ENCODE measurements at regions not wholly inside any gene's neighbourhood (a gene's known extent, or its start where the extent isn't known, plus 50 kb on each side); places are given as distances from the start of the nearest gene placed in this dataset.

GRCh38 chr18:67665266-67665665 lies 148.7 kb upstream of the DSEL start:
- H4K20me1 ChIP-seq (replicated peaks in 1 of 2; ENCODE audit: control insufficient read depth in 1 of 2, insufficient read depth in 2 of 2, low read length in 2 of 2): no peaks in the 10 kb centered on the region
- H3K79me1 ChIP-seq (ENCODE audit: low read depth, low read length): no peaks in the 10 kb centered on the region
- H3K23me2 ChIP-seq (ENCODE audit: low read depth, low read length): no peaks in the 10 kb centered on the region
- H3K4ac ChIP-seq (replicated peaks; ENCODE audit: insufficient read length, low read depth, low read length): no peak overlapping the region
- 87% methylated on average over 4 of the region's 4 CpGs; no CpG with 5 or more reads in 1 of the 2 experiments for WGBS, 2 experiments (ENCODE audit: extremely low coverage in 1 of 2, insufficient coverage in 1 of 2, insufficient read length in 1 of 2, insufficient replicate concordance in 2 of 2, low coverage in 1 of 2, low lambda C conversion rate in 2 of 2, missing lambda C conversion rate in 1 of 2)
- H3K18ac ChIP-seq (ENCODE audit: extremely low read depth, low read length): no peak overlapping the region
- no peak overlapping the region for H2AK5ac ChIP-seq (ENCODE audit: low read depth, low read length)
- H4K91ac ChIP-seq (replicated peaks; ENCODE audit: insufficient read length, low read length): no peak overlapping the region
- no peak overlapping the region for H4K8ac ChIP-seq (ENCODE audit: extremely low read depth, insufficient read depth, low read length)
- no peak overlapping the region for H2BK20ac ChIP-seq (ENCODE audit: low read length)
- no peaks in the 10 kb centered on the region for H3K27me3 ChIP-seq (replicated peaks in 1 of 4; ENCODE audit: control insufficient read depth in 3 of 4, extremely low read depth in 1 of 4, insufficient read depth in 3 of 4, low read length in 3 of 4)
- H3K14ac ChIP-seq (ENCODE audit: insufficient read length): no peak overlapping the region
- no peak for TF ChIP-seq E2F6 (IDR thresholded peaks at IDR 0.05)
- no peak for TF ChIP-seq SP2 (IDR thresholded peaks at IDR 0.05; ENCODE audit: low read length)
- no peak for TF ChIP-seq CEBPB (IDR thresholded peaks at IDR 0.05; ENCODE audit: low read depth, low read length)
- no peak for TF ChIP-seq KDM1A (IDR thresholded peaks at IDR 0.05; ENCODE audit: borderline replicate concordance, low read length)
- no peak for TF ChIP-seq POU5F1 (IDR thresholded peaks at IDR 0.05; ENCODE audit: low read depth, low read length)
- no peak for TF ChIP-seq CBX8 (IDR thresholded peaks at IDR 0.05; ENCODE audit: borderline replicate concordance, low read depth, low read length)
- TF ChIP-seq GABPA (IDR thresholded peaks at IDR 0.05; ENCODE audit: borderline replicate concordance, insufficient read depth, low read length): no peak
- TF ChIP-seq CHD2 (IDR thresholded peaks at IDR 0.05; ENCODE audit: low read length): no peak
- no peaks in the 10 kb centered on the region for H3K79me2 ChIP-seq (ENCODE audit: control insufficient read depth in 1 of 2, insufficient read depth in 2 of 2, low read length in 2 of 2)
- FAIRE-seq (no peak), DNase-seq (ENCODE audit: low read depth in 1 of 2, low spot score in 2 of 2) (no peak)
- H2BK120ac ChIP-seq (replicated peaks; ENCODE audit: low read depth, low read length): no peak overlapping the region
- no peak overlapping the region for H4K5ac ChIP-seq (ENCODE audit: insufficient read length, low read depth, low read length)
- H3K36me3 ChIP-seq (ENCODE audit: control insufficient read depth in 2 of 4, insufficient read depth in 4 of 4, low read length in 3 of 4): no peaks in the 10 kb centered on the region
- H2BK5ac ChIP-seq (ENCODE audit: low read depth, low read length): no peak overlapping the region
- no peak overlapping the region for H3K23ac ChIP-seq (ENCODE audit: insufficient read length)
- no peaks in the 10 kb centered on the region for H3K9me3 ChIP-seq (ENCODE audit: insufficient read depth in 2 of 2, low read depth in 1 of 2, low read length in 1 of 2)
- no peak overlapping the region for H3K4me3 ChIP-seq (ENCODE audit: extremely low read depth in 1 of 4, insufficient read depth in 2 of 4, low read depth in 3 of 4, low read length in 4 of 4)
- H2BK15ac ChIP-seq (ENCODE audit: low read length): no peak overlapping the region
- no peak overlapping the region for H2AFZ ChIP-seq (ENCODE audit: low read length)
- H3K9ac ChIP-seq (replicated peaks in 1 of 4; ENCODE audit: extremely low read depth in 1 of 4, low read depth in 3 of 4, low read length in 3 of 4): no peak overlapping the region
- H2BK12ac ChIP-seq (ENCODE audit: low read depth, low read length): no peak overlapping the region
- ChIA-PET CTCF (ENCODE audit: partially characterized antibody) (interaction anchor here (0.6 to 1.4 kb wide), 4 partner anchors 27 to 114 kb away, joined by 3 to 4 read pairs (median 3); no protein-coding TSS in a partner anchor), POLR2A (ENCODE audit: partially characterized antibody) (no interaction called here)
- no peak overlapping the region for H3K4me2 ChIP-seq (ENCODE audit: insufficient read depth in 1 of 2, low read depth in 2 of 2, low read length in 2 of 2)
- no peak overlapping the region for H3K56ac ChIP-seq (replicated peaks; ENCODE audit: insufficient read length, low read depth, low read length)
- no peak overlapping the region for H3K27ac ChIP-seq (ENCODE audit: low read depth, low read length)
- no peaks in the 10 kb centered on the region for H3K4me1 ChIP-seq (replicated peaks in 1 of 4; ENCODE audit: control insufficient read depth in 3 of 4, insufficient read depth in 4 of 4, low read length in 3 of 4)
